Osteocyte (in vitro differentiated cells): ENCODE measurements at regions not wholly inside any gene's neighbourhood (a gene's known extent, or its start where the extent isn't known, plus 50 kb on each side); places are given as distances from the start of the nearest gene placed in this dataset.

Source experiments
- DNase-seq: peaks from one replicate; pipeline ENCODE4 v3.0.0; 2021; ENCODE audit warnings: mixed read lengths; ENCODE audit not compliant: unreplicated experiment; ENCODE audit errors: extremely low spot score
- H3K27ac Mint-ChIP-seq: one replicate; pipeline ENCODE4 v1.8.0; 2021; ENCODE audit warnings: mild to moderate bottlenecking, mixed read lengths; ENCODE audit not compliant: unreplicated experiment
- H3K27me3 Mint-ChIP-seq: one replicate; pipeline ENCODE4 v1.8.0; 2021; ENCODE audit warnings: mixed read lengths; ENCODE audit not compliant: unreplicated experiment
- H3K36me3 Mint-ChIP-seq: one replicate; pipeline ENCODE4 v1.8.0; 2021; ENCODE audit warnings: mixed read lengths; ENCODE audit not compliant: unreplicated experiment
- H3K4me1 Mint-ChIP-seq: one replicate; pipeline ENCODE4 v1.8.0; 2021; ENCODE audit warnings: mixed read lengths; ENCODE audit not compliant: unreplicated experiment
- H3K4me3 Mint-ChIP-seq: one replicate; pipeline ENCODE4 v1.8.0; 2021; ENCODE audit warnings: mild to moderate bottlenecking, moderate library complexity, mixed read lengths; ENCODE audit not compliant: unreplicated experiment
- H3K9me3 Mint-ChIP-seq: one replicate; pipeline ENCODE4 v1.8.0; 2021; ENCODE audit warnings: mixed read lengths; ENCODE audit not compliant: unreplicated experiment
- TF ChIP-seq, protein P1 (sequence below): fragments of 200-600 bp; sonication (generic); IDR thresholded peaks from 2 replicates; pipeline ENCODE4 v1.5.0; 2021; ENCODE audit warnings: antibody characterized with exemption, mild to moderate bottlenecking, moderate library complexity

DNA sequence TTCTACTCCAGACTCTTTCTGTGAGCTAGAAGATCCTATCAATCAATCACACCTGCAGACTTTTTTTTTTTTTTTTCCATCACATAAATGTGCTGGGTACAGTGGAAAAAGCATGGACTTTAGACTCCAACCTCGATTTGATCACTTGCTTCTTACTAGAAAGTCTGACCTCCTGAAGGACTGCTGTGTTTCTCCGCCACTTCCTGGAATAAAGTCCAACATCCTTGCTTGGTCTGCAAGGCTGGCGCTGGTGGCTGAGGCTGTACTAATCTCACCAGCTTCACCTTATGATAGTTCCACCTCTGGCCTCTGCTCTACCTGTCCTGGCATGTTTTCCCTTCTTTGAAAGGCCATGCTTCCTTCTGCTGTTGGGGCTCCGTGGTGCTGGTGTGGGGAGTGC lies 60.9 kb upstream of the SESN3 start:
- H3K9me3 Mint-ChIP-seq, result no peaks in the 10 kb centered on the region
- no peaks in the 10 kb centered on the region for H3K4me1 Mint-ChIP-seq
- H3K4me3 Mint-ChIP-seq, result no peak overlapping the region
- no peaks in the 10 kb centered on the region for H3K36me3 Mint-ChIP-seq
- H3K27me3 Mint-ChIP-seq, result peaks cover 54% of the 10 kb centered on the region
- no peak for DNase-seq
- TF ChIP-seq, protein P1, sequence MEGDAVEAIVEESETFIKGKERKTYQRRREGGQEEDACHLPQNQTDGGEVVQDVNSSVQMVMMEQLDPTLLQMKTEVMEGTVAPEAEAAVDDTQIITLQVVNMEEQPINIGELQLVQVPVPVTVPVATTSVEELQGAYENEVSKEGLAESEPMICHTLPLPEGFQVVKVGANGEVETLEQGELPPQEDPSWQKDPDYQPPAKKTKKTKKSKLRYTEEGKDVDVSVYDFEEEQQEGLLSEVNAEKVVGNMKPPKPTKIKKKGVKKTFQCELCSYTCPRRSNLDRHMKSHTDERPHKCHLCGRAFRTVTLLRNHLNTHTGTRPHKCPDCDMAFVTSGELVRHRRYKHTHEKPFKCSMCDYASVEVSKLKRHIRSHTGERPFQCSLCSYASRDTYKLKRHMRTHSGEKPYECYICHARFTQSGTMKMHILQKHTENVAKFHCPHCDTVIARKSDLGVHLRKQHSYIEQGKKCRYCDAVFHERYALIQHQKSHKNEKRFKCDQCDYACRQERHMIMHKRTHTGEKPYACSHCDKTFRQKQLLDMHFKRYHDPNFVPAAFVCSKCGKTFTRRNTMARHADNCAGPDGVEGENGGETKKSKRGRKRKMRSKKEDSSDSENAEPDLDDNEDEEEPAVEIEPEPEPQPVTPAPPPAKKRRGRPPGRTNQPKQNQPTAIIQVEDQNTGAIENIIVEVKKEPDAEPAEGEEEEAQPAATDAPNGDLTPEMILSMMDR, result no peak
- H3K27ac Mint-ChIP-seq, result no peak overlapping the region

DNA sequence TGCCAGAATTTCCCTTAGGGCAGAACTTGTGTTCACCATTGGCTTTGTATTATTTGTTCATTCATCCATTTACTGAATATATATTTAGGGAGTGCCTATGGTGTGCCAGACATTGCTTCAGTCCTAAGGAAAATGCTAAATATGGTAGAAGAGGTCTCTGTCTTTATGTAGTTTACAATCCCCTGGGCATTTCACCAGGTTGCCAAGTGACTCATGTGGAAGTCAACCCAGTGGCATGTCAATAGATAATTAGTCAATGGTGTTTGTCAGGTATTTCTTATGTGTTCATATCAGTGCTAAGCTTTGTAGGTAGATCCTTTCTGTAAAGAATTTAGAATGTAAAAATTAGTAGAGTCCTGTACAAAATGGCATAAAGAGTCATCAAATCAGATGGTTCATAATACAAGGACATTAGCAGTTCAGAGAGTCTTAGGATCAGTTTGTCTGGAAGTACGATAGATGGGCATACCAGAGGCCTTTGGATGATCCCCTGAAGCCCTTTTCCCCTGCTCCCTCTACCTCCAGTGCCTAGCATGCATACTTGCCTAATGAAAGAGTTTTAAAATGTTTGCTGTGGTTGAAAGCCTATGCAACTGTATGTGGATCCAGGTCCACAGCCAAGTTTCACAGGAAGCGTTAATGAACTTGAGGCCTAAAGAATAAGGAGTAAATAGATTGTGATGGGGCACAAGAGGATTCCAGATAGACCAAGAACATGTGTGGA lies 58.5 kb upstream of the SESN3 start:
- Mint-ChIP-seq H3K4me1 (no peaks in the 10 kb centered on the region), H3K36me3 (no peaks in the 10 kb centered on the region), H3K27me3 (peaks cover 53% of the 10 kb centered on the region), H3K4me3 (no peak overlapping the region), H3K9me3 (no peaks in the 10 kb centered on the region), H3K27ac (no peak overlapping the region)
- DNase-seq, result no peak
- TF ChIP-seq, protein P1, result no peak

DNA sequence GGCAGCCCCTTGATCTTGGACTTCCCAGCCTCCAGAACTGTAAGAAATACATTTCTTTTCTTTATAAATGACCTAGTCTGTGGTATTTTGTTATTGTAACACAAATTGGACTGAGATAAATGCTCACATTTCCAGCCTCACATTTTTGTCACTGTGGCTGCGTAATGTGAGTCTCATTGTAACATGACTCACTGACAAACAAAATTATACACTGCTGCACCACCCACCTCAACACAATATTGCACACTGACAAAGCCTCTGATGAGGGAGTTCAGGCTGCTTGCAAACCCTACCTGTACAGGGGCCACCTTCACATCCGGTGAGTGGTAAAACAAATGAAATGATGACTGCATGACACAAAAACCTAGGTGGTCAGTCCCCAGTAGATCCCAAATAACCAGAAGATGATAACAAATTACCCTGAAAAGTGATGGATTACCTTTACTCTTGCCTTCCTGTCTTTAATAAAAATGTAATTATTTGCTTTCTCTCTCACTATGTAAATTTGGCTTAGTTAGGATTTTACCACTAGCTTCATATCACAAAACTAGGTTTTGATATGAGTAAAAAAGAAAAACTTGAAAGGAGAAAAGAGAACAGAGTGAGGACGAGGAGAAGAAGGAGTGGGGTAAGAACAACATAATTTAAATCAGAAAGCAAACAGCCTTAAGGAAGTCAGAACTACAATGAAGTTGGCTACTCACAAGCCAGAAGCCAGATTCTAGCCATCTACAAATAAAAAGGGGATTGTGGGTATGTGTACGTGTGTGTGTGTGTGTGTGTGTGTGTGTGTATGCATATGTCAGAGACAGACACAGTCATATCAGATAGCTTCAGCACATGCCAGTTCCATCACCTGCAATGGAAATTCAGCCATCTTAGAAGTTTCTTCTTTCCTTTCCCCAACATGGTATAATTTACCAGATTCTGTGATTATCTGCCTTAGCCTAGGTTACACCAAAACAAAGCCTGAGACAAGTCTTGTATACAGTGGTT lies 53.4 kb upstream of the SESN3 start:
- Mint-ChIP-seq H3K27ac (no peak overlapping the region), H3K9me3 (no peaks in the 10 kb centered on the region), H3K4me1 (peaks cover 5% of the 10 kb centered on the region), H3K4me3 (no peak overlapping the region), H3K27me3 (peaks cover 28% of the 10 kb centered on the region), H3K36me3 (no peaks in the 10 kb centered on the region)
- no peak for DNase-seq
- TF ChIP-seq, protein P1, result no peak

DNA sequence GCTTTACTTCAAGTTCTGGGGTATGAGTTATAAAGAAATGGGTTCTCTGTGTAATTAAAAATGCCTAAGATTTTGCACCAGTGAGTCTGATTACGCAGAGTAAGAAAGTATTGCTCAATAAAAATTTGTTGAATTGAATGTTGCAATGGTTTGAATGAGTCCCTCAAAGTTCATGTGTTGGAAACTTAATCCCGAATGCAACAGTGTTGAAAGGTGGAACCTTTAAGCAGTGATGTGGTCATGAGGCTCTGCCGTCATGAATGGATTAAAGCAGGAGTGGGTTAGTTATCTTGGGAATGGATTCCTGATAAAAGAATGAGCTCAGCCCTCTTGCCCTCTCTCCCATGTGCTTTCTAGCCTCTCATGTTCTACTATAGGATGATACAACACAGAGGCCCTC lies 52.6 kb upstream of the SESN3 start:
- Mint-ChIP-seq H3K27ac (no peak overlapping the region), H3K27me3 (peaks cover 26% of the 10 kb centered on the region), H3K9me3 (no peaks in the 10 kb centered on the region), H3K36me3 (no peaks in the 10 kb centered on the region), H3K4me3 (no peak overlapping the region), H3K4me1 (peaks cover 5% of the 10 kb centered on the region)
- TF ChIP-seq, protein P1, result no peak
- no peak for DNase-seq

DNA sequence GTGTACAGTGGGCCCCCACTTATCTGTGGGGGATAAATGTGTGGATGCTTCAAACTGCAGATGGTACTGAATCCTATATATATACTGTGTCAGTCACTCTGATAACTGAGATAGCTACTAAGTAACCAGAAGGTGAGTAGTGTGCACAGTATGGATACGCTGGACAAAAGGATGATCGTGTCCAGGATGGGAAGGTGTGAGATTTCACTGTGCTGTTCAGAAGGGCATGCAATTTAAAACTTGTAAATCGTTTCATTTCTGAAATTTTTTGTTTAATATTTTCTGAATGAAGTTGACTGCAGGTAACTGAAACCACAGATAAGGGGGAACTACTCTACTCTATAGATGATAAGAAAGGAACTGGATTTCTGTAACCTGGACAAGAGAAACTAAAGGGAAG lies 52.1 kb upstream of the SESN3 start:
- TF ChIP-seq, protein P1, result no peak
- H3K27me3 Mint-ChIP-seq, result peaks cover 24% of the 10 kb centered on the region
- H3K9me3 Mint-ChIP-seq, result no peaks in the 10 kb centered on the region
- no peak overlapping the region for H3K4me3 Mint-ChIP-seq
- DNase-seq, result no peak
- H3K27ac Mint-ChIP-seq, result no peak overlapping the region
- peaks cover 5% of the 10 kb centered on the region for H3K4me1 Mint-ChIP-seq
- H3K36me3 Mint-ChIP-seq, result no peaks in the 10 kb centered on the region
